ENCODE measurements at regions not wholly inside any gene's neighbourhood (a gene's known extent, or its start where the extent isn't known, plus 50 kb on each side); places are given as distances from the start of the nearest gene placed in this dataset.

DNA sequence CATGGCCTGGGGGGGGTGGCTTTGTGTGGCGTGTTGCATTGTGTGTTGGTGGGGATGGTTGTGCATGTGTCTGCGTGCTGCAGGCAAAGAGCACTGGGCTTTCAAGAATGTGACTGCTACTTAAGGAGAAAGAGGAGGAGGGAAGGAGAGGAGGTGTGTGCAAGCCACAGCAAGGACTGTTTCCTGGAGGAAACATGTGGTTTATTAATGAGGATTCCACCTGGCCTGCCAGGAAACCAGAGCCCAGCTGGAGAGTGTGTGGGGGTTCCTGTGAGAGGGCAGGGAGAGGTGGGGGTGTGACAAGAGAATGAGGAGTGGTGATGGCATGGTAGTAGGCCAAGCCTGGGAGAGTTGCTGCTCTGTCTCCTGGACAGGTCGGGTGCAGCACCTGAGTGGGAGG lies 258.1 kb upstream of the ROPN1 start:
- no peak overlapping the region for H3K27ac ChIP-seq (ENCODE audit: low read depth in 1 of 2, low read length in 2 of 2)
- no peak for DNase-seq (ENCODE audit: low spot score)
- no peaks in the 10 kb centered on the region for H3K36me3 ChIP-seq (ENCODE audit: control insufficient read depth in 4 of 4, insufficient read depth in 3 of 4, low read depth in 1 of 4, low read length in 3 of 4)
- TF ChIP-seq EGR1 (IDR thresholded peaks at IDR 0.05; ENCODE audit: low read depth in 2 of 2) (no peak), SP1 (IDR thresholded peaks at IDR 0.05) (no peak)
- no peak overlapping the region for H3K4me3 ChIP-seq (ENCODE audit: low read depth in 1 of 3, low read length in 3 of 3)
- H3K9ac ChIP-seq (ENCODE audit: low read depth in 1 of 2, low read length in 2 of 2), result no peak overlapping the region
- WGBS, result 79% methylated on average over 3 of the region's 3 CpGs
- H3K9me3 ChIP-seq (ENCODE audit: control insufficient read depth in 4 of 4, low read length in 3 of 4), result no peaks in the 10 kb centered on the region
- peaks cover 0 to 5% (median 0%) of the 10 kb centered on the region in 4 donors for H3K4me1 ChIP-seq (ENCODE audit: control insufficient read depth in 4 of 4, insufficient read depth in 4 of 4, low read length in 3 of 4)
- H3K27me3 ChIP-seq (ENCODE audit: control insufficient read depth in 4 of 4, insufficient read depth in 4 of 4, low read length in 3 of 4), result no peaks in the 10 kb centered on the region

DNA sequence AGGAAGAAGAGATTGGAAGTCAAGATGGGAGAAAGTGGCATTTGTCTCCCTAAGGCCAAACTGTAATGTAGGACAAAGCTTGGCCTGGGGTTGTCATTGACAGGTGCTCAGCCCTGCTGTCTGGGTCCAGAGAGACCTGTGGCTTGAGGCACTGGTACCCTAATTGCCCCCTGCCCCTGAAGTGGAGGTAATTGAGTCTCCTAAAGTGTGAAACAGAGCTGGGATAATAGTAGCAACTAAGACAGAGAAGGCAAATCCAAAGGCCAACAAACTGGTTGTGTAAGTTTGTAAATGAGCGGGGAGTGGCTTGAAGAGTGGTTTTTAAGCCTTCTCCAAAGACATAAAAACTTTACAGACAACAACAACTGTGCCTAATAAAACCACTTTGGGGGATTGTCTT lies 264.2 kb upstream of the ROPN1 start:
- TF ChIP-seq YY1 (IDR thresholded peaks at IDR 0.05) (no peak), EGR1 (IDR thresholded peaks at IDR 0.05; ENCODE audit: low read depth in 2 of 2) (no peak), HNF4G (IDR thresholded peaks at IDR 0.05) (no peak), FOXA1 (IDR thresholded peaks at IDR 0.05) (no peak), GABPA (IDR thresholded peaks at IDR 0.05 in 1 of 2, conservative IDR thresholded peaks at IDR 0.05 in 1 of 2) (no peak), TAF1 (conservative IDR thresholded peaks at IDR 0.05) (no peak), JUND (IDR thresholded peaks at IDR 0.05) (no peak), RAD21 (IDR thresholded peaks at IDR 0.05) (no peak), HNF4A (conservative IDR thresholded peaks at IDR 0.05) (no peak), RXRA (IDR thresholded peaks at IDR 0.05) (no peak), SP1 (IDR thresholded peaks at IDR 0.05) (no peak), NR2F2 (IDR thresholded peaks at IDR 0.05) (no peak), FOXA2 (IDR thresholded peaks at IDR 0.05) (no peak)
- TF ChIP-seq, protein P1, sequence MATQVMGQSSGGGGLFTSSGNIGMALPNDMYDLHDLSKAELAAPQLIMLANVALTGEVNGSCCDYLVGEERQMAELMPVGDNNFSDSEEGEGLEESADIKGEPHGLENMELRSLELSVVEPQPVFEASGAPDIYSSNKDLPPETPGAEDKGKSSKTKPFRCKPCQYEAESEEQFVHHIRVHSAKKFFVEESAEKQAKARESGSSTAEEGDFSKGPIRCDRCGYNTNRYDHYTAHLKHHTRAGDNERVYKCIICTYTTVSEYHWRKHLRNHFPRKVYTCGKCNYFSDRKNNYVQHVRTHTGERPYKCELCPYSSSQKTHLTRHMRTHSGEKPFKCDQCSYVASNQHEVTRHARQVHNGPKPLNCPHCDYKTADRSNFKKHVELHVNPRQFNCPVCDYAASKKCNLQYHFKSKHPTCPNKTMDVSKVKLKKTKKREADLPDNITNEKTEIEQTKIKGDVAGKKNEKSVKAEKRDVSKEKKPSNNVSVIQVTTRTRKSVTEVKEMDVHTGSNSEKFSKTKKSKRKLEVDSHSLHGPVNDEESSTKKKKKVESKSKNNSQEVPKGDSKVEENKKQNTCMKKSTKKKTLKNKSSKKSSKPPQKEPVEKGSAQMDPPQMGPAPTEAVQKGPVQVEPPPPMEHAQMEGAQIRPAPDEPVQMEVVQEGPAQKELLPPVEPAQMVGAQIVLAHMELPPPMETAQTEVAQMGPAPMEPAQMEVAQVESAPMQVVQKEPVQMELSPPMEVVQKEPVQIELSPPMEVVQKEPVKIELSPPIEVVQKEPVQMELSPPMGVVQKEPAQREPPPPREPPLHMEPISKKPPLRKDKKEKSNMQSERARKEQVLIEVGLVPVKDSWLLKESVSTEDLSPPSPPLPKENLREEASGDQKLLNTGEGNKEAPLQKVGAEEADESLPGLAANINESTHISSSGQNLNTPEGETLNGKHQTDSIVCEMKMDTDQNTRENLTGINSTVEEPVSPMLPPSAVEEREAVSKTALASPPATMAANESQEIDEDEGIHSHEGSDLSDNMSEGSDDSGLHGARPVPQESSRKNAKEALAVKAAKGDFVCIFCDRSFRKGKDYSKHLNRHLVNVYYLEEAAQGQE (IDR thresholded peaks at IDR 0.05), result no peak
- TF ChIP-seq, protein P2, sequence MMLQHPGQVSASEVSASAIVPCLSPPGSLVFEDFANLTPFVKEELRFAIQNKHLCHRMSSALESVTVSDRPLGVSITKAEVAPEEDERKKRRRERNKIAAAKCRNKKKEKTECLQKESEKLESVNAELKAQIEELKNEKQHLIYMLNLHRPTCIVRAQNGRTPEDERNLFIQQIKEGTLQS (IDR thresholded peaks at IDR 0.05), result no peak
- TF ChIP-seq, protein P3, sequence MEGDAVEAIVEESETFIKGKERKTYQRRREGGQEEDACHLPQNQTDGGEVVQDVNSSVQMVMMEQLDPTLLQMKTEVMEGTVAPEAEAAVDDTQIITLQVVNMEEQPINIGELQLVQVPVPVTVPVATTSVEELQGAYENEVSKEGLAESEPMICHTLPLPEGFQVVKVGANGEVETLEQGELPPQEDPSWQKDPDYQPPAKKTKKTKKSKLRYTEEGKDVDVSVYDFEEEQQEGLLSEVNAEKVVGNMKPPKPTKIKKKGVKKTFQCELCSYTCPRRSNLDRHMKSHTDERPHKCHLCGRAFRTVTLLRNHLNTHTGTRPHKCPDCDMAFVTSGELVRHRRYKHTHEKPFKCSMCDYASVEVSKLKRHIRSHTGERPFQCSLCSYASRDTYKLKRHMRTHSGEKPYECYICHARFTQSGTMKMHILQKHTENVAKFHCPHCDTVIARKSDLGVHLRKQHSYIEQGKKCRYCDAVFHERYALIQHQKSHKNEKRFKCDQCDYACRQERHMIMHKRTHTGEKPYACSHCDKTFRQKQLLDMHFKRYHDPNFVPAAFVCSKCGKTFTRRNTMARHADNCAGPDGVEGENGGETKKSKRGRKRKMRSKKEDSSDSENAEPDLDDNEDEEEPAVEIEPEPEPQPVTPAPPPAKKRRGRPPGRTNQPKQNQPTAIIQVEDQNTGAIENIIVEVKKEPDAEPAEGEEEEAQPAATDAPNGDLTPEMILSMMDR (IDR thresholded peaks at IDR 0.05; ENCODE audit: low read depth, low read length, missing input control), result no peak
- TF ChIP-seq, protein P4, sequence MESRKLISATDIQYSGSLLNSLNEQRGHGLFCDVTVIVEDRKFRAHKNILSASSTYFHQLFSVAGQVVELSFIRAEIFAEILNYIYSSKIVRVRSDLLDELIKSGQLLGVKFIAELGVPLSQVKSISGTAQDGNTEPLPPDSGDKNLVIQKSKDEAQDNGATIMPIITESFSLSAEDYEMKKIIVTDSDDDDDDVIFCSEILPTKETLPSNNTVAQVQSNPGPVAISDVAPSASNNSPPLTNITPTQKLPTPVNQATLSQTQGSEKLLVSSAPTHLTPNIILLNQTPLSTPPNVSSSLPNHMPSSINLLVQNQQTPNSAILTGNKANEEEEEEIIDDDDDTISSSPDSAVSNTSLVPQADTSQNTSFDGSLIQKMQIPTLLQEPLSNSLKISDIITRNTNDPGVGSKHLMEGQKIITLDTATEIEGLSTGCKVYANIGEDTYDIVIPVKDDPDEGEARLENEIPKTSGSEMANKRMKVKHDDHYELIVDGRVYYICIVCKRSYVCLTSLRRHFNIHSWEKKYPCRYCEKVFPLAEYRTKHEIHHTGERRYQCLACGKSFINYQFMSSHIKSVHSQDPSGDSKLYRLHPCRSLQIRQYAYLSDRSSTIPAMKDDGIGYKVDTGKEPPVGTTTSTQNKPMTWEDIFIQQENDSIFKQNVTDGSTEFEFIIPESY (IDR thresholded peaks at IDR 0.05), result no peak
- TF ChIP-seq, protein P5, sequence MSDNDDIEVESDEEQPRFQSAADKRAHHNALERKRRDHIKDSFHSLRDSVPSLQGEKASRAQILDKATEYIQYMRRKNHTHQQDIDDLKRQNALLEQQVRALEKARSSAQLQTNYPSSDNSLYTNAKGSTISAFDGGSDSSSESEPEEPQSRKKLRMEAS (IDR thresholded peaks at IDR 0.05), result no peak
- no peaks in the 10 kb centered on the region for H3K36me3 ChIP-seq (ENCODE audit: control insufficient read depth in 4 of 4, insufficient read depth in 3 of 4, low read depth in 1 of 4, low read length in 3 of 4)
- H3K9me3 ChIP-seq (ENCODE audit: control insufficient read depth in 4 of 4, low read length in 3 of 4), result no peaks in the 10 kb centered on the region
- H3K4me1 ChIP-seq (ENCODE audit: control insufficient read depth in 4 of 4, insufficient read depth in 4 of 4, low read length in 3 of 4), result no peaks in the 10 kb centered on the region
- H3K4me3 ChIP-seq (ENCODE audit: low read depth in 1 of 3, low read length in 3 of 3), result no peak overlapping the region
- no peak overlapping the region for H3K27ac ChIP-seq (ENCODE audit: low read depth in 1 of 2, low read length in 2 of 2)
- 93% methylated on average over 1 of the region's 1 CpG for WGBS
- no peaks in the 10 kb centered on the region for H3K27me3 ChIP-seq (ENCODE audit: control insufficient read depth in 4 of 4, insufficient read depth in 4 of 4, low read length in 3 of 4)
- no peak overlapping the region for H3K9ac ChIP-seq (ENCODE audit: low read depth in 1 of 2, low read length in 2 of 2)
- DNase-seq (ENCODE audit: low spot score), result no peak

Measured in liver (tissue), 8 donors.